HFFc6 (cell line): ENCODE measurements at regions not wholly inside any gene's neighbourhood (a gene's known extent, or its start where the extent isn't known, plus 50 kb on each side); places are given as distances from the start of the nearest gene placed in this dataset.

ENCODE experiments used
- DNase-seq: peaks from one replicate; pipeline ENCODE4 v3.0.0-alpha.2; 2018
- H3K27ac Mint-ChIP-seq: 2 replicates; pipeline ENCODE4 v1.8.0; 2020; ENCODE audit warnings: mild to moderate bottlenecking, mixed read lengths
- H3K27me3 Mint-ChIP-seq: 2 replicates; pipeline ENCODE4 v1.8.0; 2021; ENCODE audit warnings: mild to moderate bottlenecking, moderate library complexity, mixed read lengths; ENCODE audit not compliant: insufficient read depth
- H3K36me3 Mint-ChIP-seq: 2 replicates; pipeline ENCODE4 v1.8.0; 2021; ENCODE audit warnings: low read depth, mixed read lengths
- H3K4me1 Mint-ChIP-seq: 2 replicates; pipeline ENCODE4 v1.8.0; 2020; ENCODE audit warnings: low read depth, mixed read lengths
- H3K4me3 Mint-ChIP-seq: 2 replicates; pipeline ENCODE4 v1.8.0; 2020; ENCODE audit warnings: mild to moderate bottlenecking, moderate library complexity, mixed read lengths
- H3K9me3 Mint-ChIP-seq: 2 replicates; pipeline ENCODE4 v1.8.0; 2020; ENCODE audit warnings: mild to moderate bottlenecking, mixed read lengths
- CTCF ChIP-seq: fragments of 200-600 bp; sonication (generic); IDR thresholded peaks from 2 replicates; pipeline ENCODE4 v1.5.0; 2021; ENCODE audit warnings: antibody characterized with exemption, mild to moderate bottlenecking

GRCh38 chr12:81957631-81958030 lies 198.5 kb upstream of the PPFIA2 start:
- no peak for TF ChIP-seq CTCF
- Mint-ChIP-seq H3K36me3 (no peaks in the 10 kb centered on the region), H3K27me3 (no peaks in the 10 kb centered on the region), H3K4me3 (no peak overlapping the region), H3K27ac (no peak overlapping the region), H3K9me3 (peaks cover 25% of the 10 kb centered on the region), H3K4me1 (no peaks in the 10 kb centered on the region)
- no peak for DNase-seq

- no peak for DNase-seq
- H3K4me3 Mint-ChIP-seq, result no peak overlapping the region
- no peaks in the 10 kb centered on the region for H3K36me3 Mint-ChIP-seq
- H3K4me1 Mint-ChIP-seq, result no peaks in the 10 kb centered on the region
- H3K27me3 Mint-ChIP-seq, result no peaks in the 10 kb centered on the region
- H3K9me3 Mint-ChIP-seq, result peaks cover 30% of the 10 kb centered on the region
- H3K27ac Mint-ChIP-seq, result no peak overlapping the region
- no peak for TF ChIP-seq CTCF
Observed at GRCh38 chr12:81956468-81956860, 197.3 kb upstream of the PPFIA2 start.

GRCh38 chr12:81953541-81953940 lies 194.4 kb upstream of the PPFIA2 start:
- Mint-ChIP-seq H3K9me3 (peaks cover 29% of the 10 kb centered on the region), H3K36me3 (no peaks in the 10 kb centered on the region), H3K4me1 (no peaks in the 10 kb centered on the region), H3K27me3 (no peaks in the 10 kb centered on the region), H3K27ac (no peak overlapping the region), H3K4me3 (no peak overlapping the region)
- TF ChIP-seq CTCF, result no peak
- DNase-seq, result no peak

- no peaks in the 10 kb centered on the region for H3K36me3 Mint-ChIP-seq
- no peak overlapping the region for H3K27ac Mint-ChIP-seq
- H3K27me3 Mint-ChIP-seq, result no peaks in the 10 kb centered on the region
- no peak overlapping the region for H3K4me3 Mint-ChIP-seq
- H3K9me3 Mint-ChIP-seq, result peaks cover 27% of the 10 kb centered on the region
- DNase-seq, result no peak
- no peak for TF ChIP-seq CTCF
- H3K4me1 Mint-ChIP-seq, result no peaks in the 10 kb centered on the region
Observed at GRCh38 chr12:81950871-81951270, 191.7 kb upstream of the PPFIA2 start.

GRCh38 chr12:81949841-81950308 lies 190.7 kb upstream of the PPFIA2 start:
- H3K27me3 Mint-ChIP-seq, result no peaks in the 10 kb centered on the region
- DNase-seq, result no peak
- H3K4me3 Mint-ChIP-seq, result no peak overlapping the region
- no peak overlapping the region for H3K27ac Mint-ChIP-seq
- no peaks in the 10 kb centered on the region for H3K4me1 Mint-ChIP-seq
- H3K9me3 Mint-ChIP-seq, result peaks cover 34% of the 10 kb centered on the region
- no peaks in the 10 kb centered on the region for H3K36me3 Mint-ChIP-seq
- no peak for TF ChIP-seq CTCF

- no peak for TF ChIP-seq CTCF
- no peak for DNase-seq
- H3K27ac Mint-ChIP-seq, result no peak overlapping the region
Observed at GRCh38 chr12:81949416-81949815, 190.3 kb upstream of the PPFIA2 start.

More at GRCh38 chr12:81949416-81949815, 190.3 kb upstream of the PPFIA2 start:
- Mint-ChIP-seq H3K4me1 (no peaks in the 10 kb centered on the region), H3K4me3 (no peak overlapping the region), H3K9me3 (peaks cover 34% of the 10 kb centered on the region), H3K27me3 (no peaks in the 10 kb centered on the region), H3K36me3 (no peaks in the 10 kb centered on the region)
